HG03175 (cell line): ENCODE measurements at regions not wholly inside any gene's neighbourhood (a gene's known extent, or its start where the extent isn't known, plus 50 kb on each side); places are given as distances from the start of the nearest gene placed in this dataset.

ENCODE experiments used
- ATAC-seq: cut with Tn5 transposase; IDR thresholded peaks from one replicate; pipeline ENCODE4 v1.9.1; 2021; ENCODE audit warnings: mild to moderate bottlenecking, moderate library complexity; ENCODE audit not compliant: unreplicated experiment

DNA sequence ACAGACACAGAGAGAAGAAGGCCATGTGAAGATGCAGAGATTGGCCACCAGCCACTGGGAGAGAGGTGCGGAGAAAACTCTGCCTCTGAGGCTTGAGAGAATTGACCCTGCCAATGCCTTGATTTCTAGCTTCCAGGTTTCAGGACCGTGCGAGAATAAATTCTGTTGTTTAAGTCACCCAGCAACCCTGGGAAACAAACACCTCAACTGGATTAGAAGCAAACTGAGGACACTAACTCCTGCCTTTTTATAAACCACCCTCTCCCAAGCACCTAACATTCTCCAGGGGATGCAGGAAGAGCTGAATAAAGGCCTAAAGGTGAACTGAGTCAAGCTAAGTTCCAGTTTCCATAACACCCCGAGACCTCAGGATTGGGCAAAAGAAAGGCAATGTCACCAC is 136.1 kb downstream of the ANKRD60 start:
- ATAC-seq = no peak

DNA sequence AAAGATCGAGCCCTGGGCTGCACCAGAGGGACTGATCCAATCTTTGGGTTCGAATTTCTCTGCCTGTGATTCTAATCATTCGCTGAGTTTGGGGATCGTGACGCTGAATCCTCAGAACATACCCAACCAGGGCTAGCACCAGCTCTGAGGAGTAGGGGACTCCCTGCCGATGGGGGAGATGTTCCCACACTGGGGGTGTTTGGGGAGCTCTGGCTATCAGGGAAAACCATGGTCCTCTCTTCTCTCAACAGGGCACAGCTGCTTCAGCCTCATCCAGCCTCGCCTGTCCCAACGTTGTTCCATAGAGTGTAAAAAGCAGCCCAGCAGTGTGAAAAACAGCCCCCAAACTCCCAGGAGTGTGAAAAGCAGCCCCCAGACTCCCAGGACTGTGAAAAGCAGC is 136.6 kb downstream of the ANKRD60 start:
- no peak for ATAC-seq

DNA sequence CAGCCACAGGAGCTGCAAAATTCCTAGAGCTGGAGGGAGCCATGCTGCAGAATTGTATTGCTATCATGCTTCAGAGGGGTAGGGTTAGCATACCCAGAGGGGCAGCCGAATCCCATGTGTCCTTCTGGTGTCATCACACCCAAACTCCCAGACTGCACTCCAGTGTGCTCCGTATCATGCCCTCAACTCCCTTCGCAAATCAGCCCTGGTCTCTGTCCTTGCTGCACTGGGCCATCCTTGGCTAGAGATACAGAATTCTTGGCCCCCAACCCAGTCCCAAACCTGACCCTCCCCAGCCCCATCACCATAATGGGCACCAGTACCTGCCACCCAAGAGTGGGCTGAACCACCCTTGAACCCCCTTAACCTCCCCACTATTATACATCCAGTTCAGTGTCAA is 138.3 kb downstream of the ANKRD60 start:
- ATAC-seq = no peak

DNA sequence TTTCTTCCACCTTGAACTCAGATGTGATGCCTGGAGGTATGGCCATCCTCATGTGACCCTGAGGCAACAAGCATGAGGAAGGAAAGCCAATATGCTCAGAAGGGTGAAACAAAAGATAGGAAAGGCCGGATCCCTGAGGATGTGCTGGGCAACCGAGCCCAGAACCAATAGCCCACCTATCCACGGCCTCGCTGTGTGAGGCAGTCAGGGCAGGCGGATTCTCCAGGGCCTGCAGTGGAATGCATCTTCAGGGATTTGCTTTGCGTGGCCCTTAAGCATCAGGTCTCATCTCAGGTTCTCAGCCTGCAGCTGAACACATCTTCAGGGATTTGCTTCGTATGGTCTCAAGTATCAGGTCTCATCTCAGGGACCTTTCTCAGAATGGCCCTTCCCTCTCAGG is 139.8 kb downstream of the ANKRD60 start:
- no peak for ATAC-seq

DNA sequence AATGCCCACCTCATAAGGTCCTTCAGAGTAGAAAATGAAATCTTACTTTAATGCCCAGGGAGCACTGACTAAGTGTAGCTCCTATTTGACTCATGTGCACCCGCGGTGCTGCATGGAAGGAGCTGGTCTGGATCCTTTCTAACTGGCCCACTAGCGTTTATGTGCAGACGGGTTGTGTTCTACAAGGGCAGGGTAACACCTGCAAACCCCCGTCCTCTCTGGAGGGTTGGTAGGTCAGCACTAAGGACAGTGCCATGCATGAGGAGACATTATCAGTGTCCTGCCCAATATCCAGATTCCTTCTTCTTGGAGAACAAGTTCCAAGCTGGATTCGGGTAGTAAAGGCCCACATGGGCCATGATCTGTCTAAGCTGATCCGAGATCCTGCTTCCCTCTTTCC is 140.3 kb downstream of the ANKRD60 start:
- ATAC-seq = no peak

DNA sequence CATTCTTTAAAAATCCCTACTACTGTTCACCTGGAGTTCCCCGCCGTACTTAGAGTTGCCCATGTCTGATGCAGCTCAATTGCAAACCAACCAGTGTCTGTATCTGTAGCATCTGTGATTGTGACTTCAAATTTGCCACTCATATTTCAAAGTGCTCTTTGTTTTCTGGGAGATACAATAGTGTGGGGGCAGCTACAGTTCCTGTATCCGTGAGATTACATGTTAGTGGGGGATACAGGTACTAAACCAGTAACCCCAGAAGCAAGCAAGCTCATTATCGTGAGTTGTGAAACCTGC is 140.9 kb downstream of the ANKRD60 start:
- ATAC-seq = no peak

DNA sequence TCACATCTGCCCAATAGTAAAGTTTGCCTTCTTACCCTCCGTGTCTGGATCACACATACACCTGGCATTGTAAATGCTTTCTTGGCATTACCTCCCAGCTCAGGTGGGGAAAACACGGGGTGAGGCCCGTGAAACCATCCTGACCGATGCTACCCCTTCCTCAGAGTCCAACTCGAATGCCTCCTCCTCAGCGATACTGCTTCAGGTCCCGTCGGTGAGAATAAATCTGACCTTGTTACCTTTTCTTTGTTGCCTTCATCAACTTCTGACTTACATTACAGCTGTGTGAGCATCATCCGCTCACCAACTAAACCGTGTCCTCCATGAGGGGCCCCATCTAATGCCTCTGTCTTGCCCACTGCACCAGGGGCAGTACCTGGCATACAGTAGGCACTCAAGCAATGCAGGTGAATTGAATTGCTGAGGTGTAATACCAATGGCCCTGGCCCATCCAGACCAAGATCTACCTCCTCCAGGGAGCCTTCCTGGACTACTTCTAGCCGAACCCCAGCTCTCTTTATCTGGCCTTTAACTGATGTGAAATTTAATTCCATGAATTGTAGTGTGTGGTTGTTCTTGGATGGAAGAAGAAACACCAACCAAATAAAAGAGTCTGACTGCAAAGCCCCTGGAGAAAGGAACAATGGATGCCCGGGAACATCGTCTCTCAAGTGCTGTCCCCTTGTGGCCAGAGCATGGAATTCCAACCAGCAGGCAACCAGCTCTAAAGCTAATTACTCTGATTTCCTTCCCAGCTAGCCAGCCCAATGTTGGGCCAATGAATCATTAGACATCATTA is 141.5 kb downstream of the ANKRD60 start:
- no peak for ATAC-seq

DNA sequence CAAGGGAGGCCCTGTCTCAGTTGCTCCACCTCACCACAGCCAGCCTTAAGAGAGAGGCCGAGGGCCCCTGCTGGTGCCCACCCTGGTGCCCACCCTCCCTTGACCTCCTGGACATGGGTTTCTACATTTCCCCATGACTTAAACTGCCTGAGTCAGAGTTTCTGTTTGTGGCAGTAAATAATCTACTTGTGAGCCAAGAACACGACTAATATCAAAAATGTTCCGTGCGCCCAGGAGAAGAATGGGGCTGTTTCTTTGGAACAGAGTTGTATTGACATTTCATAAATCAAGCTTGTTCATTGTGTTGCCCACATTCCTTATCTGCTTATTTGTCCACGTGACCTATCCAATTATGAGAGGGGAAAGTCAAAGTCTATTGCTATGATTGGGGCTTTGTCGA is 143.5 kb downstream of the ANKRD60 start:
- ATAC-seq = no peak

DNA sequence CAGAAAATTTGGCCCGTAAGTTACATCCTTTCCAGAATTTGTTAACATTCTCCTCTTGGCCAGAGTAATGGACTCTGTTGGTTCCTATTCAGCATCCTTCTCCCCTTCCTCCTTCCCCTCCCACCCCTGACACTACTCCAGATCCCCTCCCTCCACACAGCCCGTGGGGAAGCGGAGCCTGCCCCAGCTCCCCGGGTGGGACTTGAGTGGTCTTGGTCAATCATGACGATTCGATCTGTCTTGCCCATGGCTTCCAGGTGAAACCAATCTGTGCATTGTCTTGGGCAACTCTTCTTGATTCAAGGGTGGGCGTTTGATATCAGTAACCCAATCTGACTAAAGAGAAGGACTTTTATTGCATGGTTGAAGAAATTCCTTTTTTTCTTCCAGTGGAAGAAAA is 143.9 kb downstream of the ANKRD60 start:
- ATAC-seq = no peak

DNA sequence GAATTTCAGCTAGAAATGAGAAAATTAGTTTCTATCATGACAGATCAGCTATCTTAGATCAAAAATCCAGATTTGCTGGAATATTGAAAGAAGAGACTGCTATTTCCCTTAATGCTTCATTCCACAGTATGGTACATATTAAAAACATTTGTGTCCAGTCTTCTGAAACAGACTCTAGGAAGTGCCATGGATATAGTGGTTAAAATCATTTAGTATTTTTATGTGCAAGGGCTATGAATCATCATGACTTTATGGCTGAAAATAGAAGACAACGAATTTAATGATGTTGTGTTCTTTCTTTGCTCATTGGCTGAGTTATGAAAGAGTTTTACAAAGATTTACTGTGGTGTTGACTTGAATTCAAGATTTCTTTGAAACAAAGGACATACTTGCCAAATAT is 146.6 kb downstream of the ANKRD60 start:
- ATAC-seq = no peak

DNA sequence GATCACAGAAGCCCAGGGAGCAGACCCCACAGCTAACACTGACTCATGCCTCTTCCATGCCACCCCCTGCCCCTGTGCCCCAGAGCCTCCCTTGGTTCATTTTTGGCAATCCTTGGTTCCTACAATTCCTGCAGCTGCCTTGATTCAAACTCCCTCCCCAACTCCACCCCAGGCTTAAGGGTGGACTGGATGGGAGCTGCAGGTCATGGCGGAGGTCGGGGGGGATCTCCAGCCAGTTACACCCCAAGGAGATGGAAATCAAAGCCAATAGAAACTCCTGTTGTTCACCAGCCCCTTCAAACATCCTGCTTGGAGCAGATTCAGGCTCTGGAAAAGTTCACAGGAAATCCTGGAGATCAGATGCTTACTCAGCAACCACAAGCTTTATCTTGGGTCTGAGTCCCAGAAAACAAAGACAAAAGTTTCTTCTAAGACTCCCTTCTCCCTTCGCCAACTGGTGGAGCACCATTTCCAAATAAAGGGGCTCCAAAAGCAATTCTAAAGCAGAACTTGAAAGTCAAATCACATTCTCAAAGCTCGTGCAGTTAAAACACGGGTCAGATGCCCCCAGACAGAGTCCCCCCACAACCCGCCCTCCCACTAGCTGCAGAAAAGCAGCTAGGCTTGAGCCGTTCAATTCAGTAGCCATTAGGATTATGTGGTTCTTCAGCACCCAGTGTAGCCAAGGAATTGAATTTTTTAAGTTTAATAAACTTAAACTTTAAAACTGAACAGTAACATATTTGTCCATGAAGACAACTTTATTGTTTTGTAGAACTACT is 149.5 kb downstream of the ANKRD60 start:
- ATAC-seq = no peak

DNA sequence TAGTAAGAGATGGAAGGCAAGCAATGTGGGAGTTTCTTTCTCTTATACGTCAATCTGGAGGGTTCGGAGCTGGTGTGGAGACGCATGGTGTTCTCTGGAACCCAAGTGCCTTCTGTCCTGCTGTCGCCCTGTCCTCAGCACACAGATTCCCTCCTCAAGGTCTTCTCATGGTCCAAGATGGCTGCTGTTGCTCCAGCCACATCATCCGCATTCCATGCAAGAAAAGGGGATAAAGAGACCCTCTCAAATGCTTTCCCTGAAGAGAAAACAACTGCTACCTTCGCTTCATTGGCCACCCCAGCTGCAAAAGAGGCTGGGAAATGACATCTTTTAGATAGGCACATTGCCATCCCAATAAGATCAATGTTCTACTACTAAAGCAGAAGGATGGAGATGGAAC is 151.2 kb downstream of the ANKRD60 start:
- no peak for ATAC-seq

DNA sequence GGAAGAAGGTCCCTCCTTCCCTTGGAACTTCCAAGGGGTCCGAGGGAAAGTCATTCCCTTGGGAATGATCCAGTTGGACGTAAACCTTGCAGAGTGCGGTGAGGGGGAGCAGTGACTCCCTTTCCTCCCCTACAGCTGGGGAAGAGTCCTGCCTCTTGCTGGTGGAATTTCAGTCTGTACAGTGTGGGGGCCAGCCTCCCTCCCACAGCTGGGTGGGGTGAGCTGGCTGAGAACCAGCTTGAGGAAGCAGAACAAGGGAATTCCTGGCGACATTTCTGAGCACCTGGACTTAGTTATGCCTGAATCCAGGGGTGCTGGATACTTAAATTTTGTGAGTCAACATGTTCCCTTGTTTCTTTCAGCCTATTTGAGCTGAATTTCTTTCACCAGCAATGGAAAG is 152.0 kb downstream of the ANKRD60 start:
- ATAC-seq = no peak

DNA sequence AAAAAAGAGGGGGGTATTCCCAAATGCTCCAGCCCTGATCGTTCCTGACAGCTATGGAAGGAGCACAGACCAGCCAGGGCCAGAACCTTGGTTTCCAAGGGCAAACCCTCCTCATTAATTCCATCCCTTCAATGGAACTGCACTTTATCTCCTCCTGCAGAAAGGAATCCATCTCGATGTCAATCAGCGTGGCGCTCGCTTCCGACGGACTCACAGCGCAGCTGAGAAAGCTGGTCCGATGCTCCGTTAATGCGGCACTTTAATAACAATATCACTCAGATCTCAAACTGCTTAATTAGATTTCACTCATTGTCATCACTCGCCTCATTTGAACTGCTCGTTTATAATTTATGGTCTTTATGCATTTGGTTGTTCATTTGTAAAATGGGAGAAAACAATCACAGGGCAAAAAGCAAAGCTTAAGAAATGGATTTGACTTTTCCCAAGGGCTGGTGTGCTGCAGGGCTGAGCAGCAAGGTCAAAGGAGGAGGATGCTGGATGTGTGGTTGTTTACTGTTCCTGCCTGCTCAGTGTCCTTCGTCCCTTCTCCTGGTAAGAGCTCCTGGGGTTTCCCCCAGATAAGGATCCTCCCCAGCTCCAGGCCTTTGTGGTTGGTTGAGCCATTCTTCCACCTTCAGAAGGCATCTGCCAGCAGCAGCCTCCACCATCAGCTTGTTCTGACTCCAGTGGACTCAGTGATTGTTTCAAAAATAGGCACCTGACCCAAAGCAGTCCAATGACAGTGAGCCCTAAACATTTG is 152.7 kb downstream of the ANKRD60 start:
- ATAC-seq = no peak

DNA sequence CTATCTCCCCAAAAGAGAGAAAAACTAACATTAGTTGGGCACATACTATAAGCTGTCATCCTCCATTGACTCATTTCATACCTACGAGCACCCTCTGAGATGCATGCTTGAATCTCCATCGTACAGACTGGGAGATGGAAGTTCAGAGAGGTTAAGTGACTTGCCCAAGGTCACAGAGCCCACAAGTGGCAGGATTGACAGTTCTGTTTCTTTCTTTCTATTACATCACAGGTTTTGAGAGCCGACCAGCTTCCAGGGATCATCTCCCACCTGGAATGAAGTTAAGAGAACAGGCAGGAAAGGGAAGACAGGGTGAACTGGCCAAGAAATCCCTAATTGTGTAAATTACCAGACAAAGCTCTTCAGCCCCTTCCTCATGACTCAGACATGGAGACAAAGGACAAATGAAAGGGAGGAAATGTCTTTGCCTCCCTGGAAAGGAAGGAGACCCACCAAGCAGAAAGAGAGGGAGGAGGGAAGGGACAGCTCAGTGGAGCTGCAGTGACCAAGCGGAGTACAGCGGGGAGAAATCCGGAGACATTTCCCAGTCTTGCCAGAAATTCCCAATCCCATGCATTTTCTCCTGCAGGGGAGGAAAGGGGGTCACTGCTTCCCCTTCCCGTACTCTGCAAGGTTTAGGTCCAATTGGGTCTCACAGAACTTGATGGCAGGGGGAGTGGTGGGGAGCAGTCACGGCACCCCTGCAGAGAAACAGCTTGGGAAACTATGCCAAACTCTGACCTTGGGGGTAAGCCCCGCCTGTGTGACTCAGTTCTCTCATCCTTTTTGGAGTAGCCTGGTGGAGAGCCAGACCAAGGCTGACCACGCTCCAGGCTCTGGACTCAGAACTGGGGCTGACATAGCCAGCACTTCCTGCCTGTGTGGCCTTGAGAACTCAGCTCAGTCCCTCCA is 154.3 kb downstream of the ANKRD60 start:
- ATAC-seq = no peak

DNA sequence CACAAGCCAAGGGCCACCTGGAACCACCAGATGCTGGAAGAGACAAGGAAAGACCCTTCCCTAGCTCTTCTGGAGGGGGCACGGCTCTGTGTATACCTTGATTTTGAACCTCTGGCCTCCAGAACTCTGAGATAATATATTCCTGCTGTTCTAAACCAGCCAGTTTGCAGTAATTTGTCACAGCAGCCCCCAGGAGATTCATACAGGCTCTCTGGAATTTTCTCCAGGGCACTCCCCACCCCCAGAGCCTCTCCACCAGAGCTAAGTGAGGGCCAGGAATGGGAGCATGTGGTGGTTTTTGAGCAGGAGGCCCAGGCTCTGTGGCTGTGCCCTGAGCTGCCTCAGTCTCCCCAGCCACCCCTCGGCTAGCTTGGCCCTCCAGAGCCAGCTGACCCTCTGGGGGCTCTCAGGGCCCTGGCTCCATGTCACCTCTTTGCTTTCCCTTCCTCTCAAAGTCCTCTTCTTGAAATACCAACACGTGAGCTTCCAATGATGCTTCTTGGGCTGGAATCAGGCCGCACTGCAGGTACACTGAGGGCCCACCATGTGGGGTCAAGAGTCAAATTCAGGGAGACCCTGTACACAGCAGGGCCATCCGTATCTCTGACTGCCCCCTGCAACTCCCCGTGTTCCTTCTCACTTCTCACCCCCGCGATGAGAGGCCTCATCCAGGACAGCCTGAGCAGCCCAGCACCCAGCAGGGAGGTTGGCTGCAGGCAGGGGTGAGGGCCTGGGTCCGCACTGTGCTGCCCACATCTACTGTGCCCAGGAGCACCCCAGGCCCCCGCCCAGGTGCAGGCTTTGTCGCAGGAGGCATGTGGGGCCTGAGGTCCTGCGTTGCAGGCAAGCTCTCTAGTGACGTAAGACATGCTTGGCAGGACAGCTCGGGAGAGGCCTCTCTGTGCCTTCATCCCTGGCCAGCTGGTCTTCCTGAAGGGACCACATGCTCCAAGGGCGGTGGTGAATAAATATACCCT is 155.5 kb downstream of the ANKRD60 start:
- no peak for ATAC-seq

DNA sequence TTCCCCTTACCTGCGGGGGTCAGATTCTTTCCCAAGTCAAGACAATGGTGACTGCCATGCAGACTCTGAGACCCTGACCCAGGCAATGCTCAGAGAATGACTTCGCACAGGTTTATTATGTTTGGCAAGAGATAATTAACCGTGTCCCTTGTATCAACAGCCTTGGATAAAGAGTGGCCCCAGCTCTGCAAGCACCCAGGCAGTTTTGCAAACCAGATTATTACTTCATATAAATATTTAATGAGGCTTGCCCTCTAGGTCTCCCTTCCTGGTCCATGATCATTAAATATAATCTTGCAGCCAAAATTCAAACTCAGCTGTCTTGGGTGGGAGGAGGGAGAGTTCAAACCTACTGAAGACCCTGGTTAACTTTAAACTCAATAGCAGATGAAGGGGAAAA is 156.5 kb downstream of the ANKRD60 start:
- ATAC-seq = no peak

DNA sequence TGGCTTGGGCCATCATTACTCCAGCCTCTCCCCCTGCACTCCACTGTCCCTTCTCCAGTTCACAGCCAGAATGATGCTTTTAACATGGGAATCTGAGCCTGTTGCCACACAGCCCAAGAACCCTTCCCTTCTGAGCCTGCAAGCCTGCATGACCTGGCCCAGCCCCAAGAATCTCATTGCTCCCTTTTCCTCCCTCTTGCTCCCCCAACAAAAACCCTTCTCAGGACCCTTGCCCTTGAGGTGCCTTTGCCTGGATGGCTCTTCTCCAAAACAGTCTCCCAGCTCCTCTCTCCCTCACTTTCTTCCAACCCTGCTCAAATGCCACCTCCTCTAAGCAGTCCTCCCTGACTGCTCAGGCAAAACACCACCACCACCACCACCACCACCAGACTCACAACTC is 157.2 kb downstream of the ANKRD60 start:
- no peak for ATAC-seq

DNA sequence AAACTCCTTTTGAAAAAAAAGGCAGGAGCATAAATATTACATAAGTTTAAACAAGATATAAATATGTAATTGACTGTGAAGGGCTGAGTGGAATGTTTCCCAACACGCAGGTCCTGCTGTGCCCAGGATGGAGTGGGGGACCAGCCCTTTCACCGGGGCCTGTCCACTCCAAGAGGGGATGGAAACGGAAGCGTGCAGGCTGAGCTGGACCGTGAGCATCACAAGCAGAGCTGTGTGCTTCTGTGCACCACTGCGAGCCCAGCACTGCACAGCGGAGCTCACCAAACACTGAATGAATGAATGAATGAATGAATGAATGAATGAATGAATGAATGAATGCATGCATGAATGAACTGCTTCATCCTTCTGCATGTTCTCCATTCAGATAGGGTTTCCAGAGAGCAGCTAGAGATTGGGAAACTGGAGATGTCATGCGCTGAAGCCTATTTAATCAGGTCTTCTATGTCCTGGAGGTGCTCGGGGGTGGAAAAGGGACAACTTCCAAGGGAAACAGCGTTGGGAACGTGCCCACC is 157.7 kb downstream of the ANKRD60 start:
- ATAC-seq = no peak
